ENCODE measurements at regions not wholly inside any gene's neighbourhood (a gene's known extent, or its start where the extent isn't known, plus 50 kb on each side); places are given as distances from the start of the nearest gene placed in this dataset.

- TF ChIP-seq GABPA (IDR thresholded peaks at IDR 0.05 in 1 of 2, conservative IDR thresholded peaks at IDR 0.05 in 1 of 2) (no peak), CTCF (IDR thresholded peaks at IDR 0.05; ENCODE audit: low read depth, low read length, missing input control) (no peak), MAX (IDR thresholded peaks at IDR 0.05) (no peak), SP1 (IDR thresholded peaks at IDR 0.05) (no peak), REST (IDR thresholded peaks at IDR 0.05) (no peak)
Measured at GRCh38 chr2:238645716-238646115, 202.2 kb upstream of the TWIST2 start.
